K562 (cell line): ENCODE measurements at regions not wholly inside any gene's neighbourhood (a gene's known extent, or its start where the extent isn't known, plus 50 kb on each side); places are given as distances from the start of the nearest gene placed in this dataset.

Source experiments
- ATAC-seq: fragments of 200-7000 bp; cut with Tn5 transposase; 3 replicates; pipeline ENCODE4 v1.9.1; 2020; ENCODE audit warnings: moderate library complexity
- BruUV-seq: library from RNA; stranded (reverse); fragments of 400-500 nt; replicated peaks from 2 replicates; lab custom pipeline; 2021; lab: Mats Ljungman, UMichigan
- CTCF ChIA-PET: fragments of 300-600 bp; formaldehyde crosslinking; extraction: SDS; loops from one replicate; lab custom pipeline; 2021; ENCODE audit warnings: low intra/inter-chr PET ratio; lab: Yijun Ruan, JAX
- POLR2A ChIA-PET: fragments of 300-600, 350-650 bp; sonication (Branson Sonifier 250); formaldehyde crosslinking; extraction: SDS; loops from one replicate; lab custom pipeline; 2021; ENCODE audit warnings: antibody characterized with exemption, inconsistent platforms; lab: Yijun Ruan, JAX
- DNase-seq, 4 experiments: peaks; one replicate each; pipeline versions ENCODE4 v3.0.0 to v3.0.0-alpha.2; 2011 to 2018; ENCODE audit warnings: low spot score in 3 of 4, mixed read lengths in 3 of 4; ENCODE audit errors: extremely low read depth in 1 of 4
- FAIRE-seq: peaks from 2 replicates; lab custom pipeline; 2011; peaks lifted over from hg19 to GRCh38; lab: Jason Lieb, UNC
- H2AFZ ChIP-seq: 2 replicates; pipeline ENCODE4 v1.6.0; 2011; ENCODE audit warnings: low read depth, low read length, control low read depth, inconsistent platforms
- H3K27ac ChIP-seq: fragments of 200-600 bp; 3 replicates; pipeline ENCODE4 v1.8.0; 2011; ENCODE audit warnings: low read depth, mild to moderate bottlenecking, control low read depth, inconsistent platforms, low read length, moderate library complexity, mixed read lengths; ENCODE audit errors: extremely low read depth
- H3K27me3 ChIP-seq, 2 experiments: fragments of 300-600 bp in 1 of 2; 2 replicates in 1 of 2; 3 replicates in 1 of 2; pipeline versions ENCODE4 v1.6.0 to v1.8.0; 2011; ENCODE audit warnings: inconsistent platforms in 2 of 2, low read length in 2 of 2, mild to moderate bottlenecking in 1 of 2, mixed read lengths in 1 of 2, moderate library complexity in 1 of 2; ENCODE audit not compliant: control insufficient read depth in 2 of 2, insufficient read depth in 2 of 2
- H3K36me3 ChIP-seq: fragments of 300-600 bp; 3 replicates; pipeline ENCODE4 v1.8.0; 2011; ENCODE audit warnings: mild to moderate bottlenecking, low read length, inconsistent platforms; ENCODE audit not compliant: control insufficient read depth, insufficient read depth
- H3K4me1 ChIP-seq, 2 experiments: fragments of 200-600 bp in 1 of 2; replicated peaks in 1 of 2; 2 replicates in 1 of 2; 3 replicates in 1 of 2; pipeline versions ENCODE4 v1.5.1 to v1.8.0; 2011; ENCODE audit warnings: inconsistent platforms in 2 of 2, low read length in 2 of 2, mild to moderate bottlenecking in 1 of 2, mixed read lengths in 1 of 2, moderate library complexity in 1 of 2; ENCODE audit not compliant: control insufficient read depth in 2 of 2, insufficient read depth in 2 of 2
- H3K4me2 ChIP-seq: 2 replicates; pipeline ENCODE4 v1.6.1; 2011; ENCODE audit warnings: low read length, control low read depth, inconsistent platforms, mixed read lengths; ENCODE audit not compliant: insufficient read depth
- H3K4me3 ChIP-seq: fragments of 200-600 bp; sonication (generic), shearing (Covaris generic); 2 replicates; pipeline ENCODE4 v1.5.1; 2016; ENCODE audit warnings: control low read depth, inconsistent platforms
- H3K79me2 ChIP-seq: fragments of 200-600 bp; 3 replicates; pipeline ENCODE4 v1.8.0; 2011; ENCODE audit warnings: low read length, inconsistent platforms; ENCODE audit not compliant: control insufficient read depth, insufficient read depth
- H3K9ac ChIP-seq, 2 experiments: 2 replicates each; pipeline versions ENCODE4 v1.6.0 to v1.6.1; 2011; ENCODE audit warnings: low read depth in 2 of 2, low read length in 2 of 2, control low read depth in 1 of 2, inconsistent platforms in 1 of 2, mild to moderate bottlenecking in 1 of 2, mixed read lengths in 1 of 2; ENCODE audit not compliant: insufficient read depth in 1 of 2
- H3K9me1 ChIP-seq: one replicate; pipeline ENCODE4 v1.6.0; 2011; ENCODE audit warnings: inconsistent platforms, mild to moderate bottlenecking, low read length, moderate library complexity; ENCODE audit not compliant: control insufficient read depth, insufficient read depth
- H3K9me3 ChIP-seq: replicated peaks from 2 replicates; pipeline ENCODE4 v1.5.1; 2011; ENCODE audit warnings: low read depth, low read length, inconsistent platforms; ENCODE audit not compliant: control insufficient read depth, insufficient read depth
- H4K20me1 ChIP-seq: replicated peaks from 2 replicates; pipeline ENCODE4 v1.6.1; 2011; ENCODE audit warnings: low read length, inconsistent platforms, mixed read lengths; ENCODE audit not compliant: control insufficient read depth, insufficient read depth
- MCM3 ChIP-seq: fragments of 450-650 bp; IDR thresholded peaks from 2 replicates; pipeline ENCODE4 v1.6.1; 2016
- PHF20 ChIP-seq: fragments of 450-650 bp; IDR thresholded peaks from 2 replicates; pipeline ENCODE4 v1.6.1; 2018; ENCODE audit not compliant: partially characterized antibody
- WGBS: fragments of 100-300 bp; shearing (Covaris generic); methylation state at CpG from one replicate; pipeline ENCODE4 v1.1.6; 2016; ENCODE audit warnings: low coverage, mixed read lengths; ENCODE audit not compliant: insufficient coverage; ENCODE audit errors: missing lambda C conversion rate; 5-methylcytosine and 5-hydroxymethylcytosine counted together
- in situ Hi-C: fragments of 300-500 bp; cut with MboI; formaldehyde crosslinking; loops from 4 replicates; pipeline ENCODE4 v1.15.0; 2018; ENCODE audit warnings: inconsistent platforms, mixed read lengths
- intact Hi-C: fragments of 100-400 bp; cut with micrococcal nuclease; formaldehyde crosslinking; loops from 2 replicates; pipeline ENCODE4 v1.14.2; 2022
- TF ChIP-seq, protein P1 (sequence below), 2 experiments: fragments of 450-650 bp in 1 of 2; sonication (generic) in 1 of 2; formaldehyde crosslinking in 1 of 2; IDR thresholded peaks; 2 replicates each; pipeline versions ENCODE4 v1.7.1 to v1.9.0; 2016 to 2022; ENCODE audit warnings: inconsistent platforms in 1 of 2, mild to moderate bottlenecking in 1 of 2, missing genetic modification reagents in 1 of 2
- TF ChIP-seq, protein P2 (sequence below): fragments of 450-650 bp; formaldehyde crosslinking; IDR thresholded peaks from 2 replicates; pipeline ENCODE4 v1.4.0; 2020; ENCODE audit warnings: mild to moderate bottlenecking, mixed read lengths

- DNase-seq (no peak), FAIRE-seq (no peak), ATAC-seq (no peak)
- Histone ChIP-seq H3K4me3 (no peak overlapping the region), H3K9me1 (no peaks in the 10 kb centered on the region), H4K20me1 (no peaks in the 10 kb centered on the region), H3K9me3 (no peaks in the 10 kb centered on the region), H3K4me2 (no peak overlapping the region), H3K36me3 (no peaks in the 10 kb centered on the region), H3K27ac (no peak overlapping the region), H3K79me2 (no peaks in the 10 kb centered on the region), H2AFZ (no peak overlapping the region), H3K4me1 (no peaks in the 10 kb centered on the region), H3K27me3 (no peaks in the 10 kb centered on the region), H3K9ac (no peak overlapping the region)
- TF ChIP-seq, protein P1, sequence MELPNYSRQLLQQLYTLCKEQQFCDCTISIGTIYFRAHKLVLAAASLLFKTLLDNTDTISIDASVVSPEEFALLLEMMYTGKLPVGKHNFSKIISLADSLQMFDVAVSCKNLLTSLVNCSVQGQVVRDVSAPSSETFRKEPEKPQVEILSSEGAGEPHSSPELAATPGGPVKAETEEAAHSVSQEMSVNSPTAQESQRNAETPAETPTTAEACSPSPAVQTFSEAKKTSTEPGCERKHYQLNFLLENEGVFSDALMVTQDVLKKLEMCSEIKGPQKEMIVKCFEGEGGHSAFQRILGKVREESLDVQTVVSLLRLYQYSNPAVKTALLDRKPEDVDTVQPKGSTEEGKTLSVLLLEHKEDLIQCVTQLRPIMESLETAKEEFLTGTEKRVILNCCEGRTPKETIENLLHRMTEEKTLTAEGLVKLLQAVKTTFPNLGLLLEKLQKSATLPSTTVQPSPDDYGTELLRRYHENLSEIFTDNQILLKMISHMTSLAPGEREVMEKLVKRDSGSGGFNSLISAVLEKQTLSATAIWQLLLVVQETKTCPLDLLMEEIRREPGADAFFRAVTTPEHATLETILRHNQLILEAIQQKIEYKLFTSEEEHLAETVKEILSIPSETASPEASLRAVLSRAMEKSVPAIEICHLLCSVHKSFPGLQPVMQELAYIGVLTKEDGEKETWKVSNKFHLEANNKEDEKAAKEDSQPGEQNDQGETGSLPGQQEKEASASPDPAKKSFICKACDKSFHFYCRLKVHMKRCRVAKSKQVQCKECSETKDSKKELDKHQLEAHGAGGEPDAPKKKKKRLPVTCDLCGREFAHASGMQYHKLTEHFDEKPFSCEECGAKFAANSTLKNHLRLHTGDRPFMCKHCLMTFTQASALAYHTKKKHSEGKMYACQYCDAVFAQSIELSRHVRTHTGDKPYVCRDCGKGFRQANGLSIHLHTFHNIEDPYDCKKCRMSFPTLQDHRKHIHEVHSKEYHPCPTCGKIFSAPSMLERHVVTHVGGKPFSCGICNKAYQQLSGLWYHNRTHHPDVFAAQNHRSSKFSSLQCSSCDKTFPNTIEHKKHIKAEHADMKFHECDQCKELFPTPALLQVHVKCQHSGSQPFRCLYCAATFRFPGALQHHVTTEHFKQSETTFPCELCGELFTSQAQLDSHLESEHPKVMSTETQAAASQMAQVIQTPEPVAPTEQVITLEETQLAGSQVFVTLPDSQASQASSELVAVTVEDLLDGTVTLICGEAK (IDR thresholded peaks at IDR 0.05), result no peak
- TF ChIP-seq, protein P1 (CRISPR knock-in tag; IDR thresholded peaks at IDR 0.05), result no peak
- TF ChIP-seq, protein P2, sequence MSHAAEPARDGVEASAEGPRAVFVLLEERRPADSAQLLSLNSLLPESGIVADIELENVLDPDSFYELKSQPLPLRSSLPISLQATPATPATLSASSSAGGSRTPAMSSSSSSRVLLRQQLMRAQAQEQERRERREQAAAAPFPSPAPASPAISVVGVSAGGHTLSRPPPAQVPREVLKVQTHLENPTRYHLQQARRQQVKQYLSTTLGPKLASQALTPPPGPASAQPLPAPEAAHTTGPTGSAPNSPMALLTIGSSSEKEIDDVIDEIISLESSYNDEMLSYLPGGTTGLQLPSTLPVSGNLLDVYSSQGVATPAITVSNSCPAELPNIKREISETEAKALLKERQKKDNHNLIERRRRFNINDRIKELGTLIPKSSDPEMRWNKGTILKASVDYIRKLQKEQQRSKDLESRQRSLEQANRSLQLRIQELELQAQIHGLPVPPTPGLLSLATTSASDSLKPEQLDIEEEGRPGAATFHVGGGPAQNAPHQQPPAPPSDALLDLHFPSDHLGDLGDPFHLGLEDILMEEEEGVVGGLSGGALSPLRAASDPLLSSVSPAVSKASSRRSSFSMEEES (CRISPR knock-in tag), result no peak
- TF ChIP-seq PHF20 (no peak), MCM3 (no peak)
- ChIA-PET POLR2A (no interaction called here), CTCF (no interaction called here)
- intact Hi-C loops (no loop called here), in situ Hi-C loops (no loop called here)
- BruUV-seq, result no TSS peak
- 0% methylated on average over 1 of the region's 1 CpG for WGBS
These were observed 130.7 kb upstream of the CTSO start for GRCh38 chr4:156084373-156084772.
